ENCODE measurements at regions not wholly inside any gene's neighbourhood (a gene's known extent, or its start where the extent isn't known, plus 50 kb on each side); places are given as distances from the start of the nearest gene placed in this dataset.

DNA sequence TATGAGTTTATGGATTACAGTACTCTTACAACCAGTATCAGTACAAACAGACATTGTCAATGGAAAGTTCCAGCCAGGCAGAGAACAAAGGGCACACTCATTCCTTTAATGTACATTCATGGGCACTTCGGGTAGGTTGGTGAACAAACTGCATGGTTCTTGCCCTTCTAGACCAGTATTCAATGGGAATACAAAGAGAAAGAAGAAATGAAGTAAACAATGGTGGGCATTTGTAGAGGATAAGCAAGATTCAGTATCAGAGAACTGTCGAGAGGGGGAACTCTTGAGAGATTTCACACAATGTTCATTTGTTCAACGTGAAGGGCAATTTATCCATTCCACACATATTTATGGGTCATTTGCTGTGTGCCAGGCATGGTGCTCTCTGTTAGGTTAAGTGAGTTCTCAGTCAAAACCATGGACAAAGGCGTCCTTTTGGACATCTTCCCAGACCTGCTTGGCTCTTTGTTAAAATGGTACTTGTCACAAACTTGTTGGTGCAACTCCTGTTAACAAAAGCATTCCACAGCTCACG lies 714.8 kb downstream of the DHX35 start:
- WGBS, 2 donors: 35% methylated on average over 5 of the region's 5 CpGs
- H3K4me3 ChIP-seq: no peak overlapping the region
- peaks cover 0 to 22% (median 3%) of the 10 kb centered on the region in 4 donors for H3K4me1 ChIP-seq
- H3K9me3 ChIP-seq: peaks cover 0 to 15% (median 0%) of the 10 kb centered on the region in 4 donors
- no peaks in the 10 kb centered on the region for H3K36me3 ChIP-seq
- no peaks in the 10 kb centered on the region for H3K27me3 ChIP-seq
- no peak for DNase-seq (ENCODE audit: low spot score in 2 of 2)
- TF ChIP-seq CTCF (IDR thresholded peaks at IDR 0.05): peak; percentile 25 to 45 (median 29)
- no peak for TF ChIP-seq POLR2A (IDR thresholded peaks at IDR 0.05)
- peak overlapping the region in 2 of 4 donors; percentile 18 to 32 for H3K27ac ChIP-seq

GRCh38 chr20:39676241-39676640 lies 714.1 kb downstream of the DHX35 start:
- H3K27me3 ChIP-seq: no peaks in the 10 kb centered on the region
- H3K4me3 ChIP-seq: no peak overlapping the region
- 83 to 87% methylated on average over 6 of the region's 6 CpGs for WGBS, 2 donors
- TF ChIP-seq CTCF (IDR thresholded peaks at IDR 0.05) (no peak), EP300 (IDR thresholded peaks at IDR 0.05) (no peak), POLR2A (IDR thresholded peaks at IDR 0.05) (no peak)
- no peak for DNase-seq (ENCODE audit: low spot score in 2 of 2)
- no peaks in the 10 kb centered on the region for H3K36me3 ChIP-seq
- H3K4me1 ChIP-seq: peaks cover 0 to 22% (median 3%) of the 10 kb centered on the region in 4 donors
- H3K27ac ChIP-seq: peak overlapping the region in 2 of 4 donors; percentile 18 to 32
- H3K9me3 ChIP-seq: peaks cover 0 to 15% (median 0%) of the 10 kb centered on the region in 4 donors

DNA sequence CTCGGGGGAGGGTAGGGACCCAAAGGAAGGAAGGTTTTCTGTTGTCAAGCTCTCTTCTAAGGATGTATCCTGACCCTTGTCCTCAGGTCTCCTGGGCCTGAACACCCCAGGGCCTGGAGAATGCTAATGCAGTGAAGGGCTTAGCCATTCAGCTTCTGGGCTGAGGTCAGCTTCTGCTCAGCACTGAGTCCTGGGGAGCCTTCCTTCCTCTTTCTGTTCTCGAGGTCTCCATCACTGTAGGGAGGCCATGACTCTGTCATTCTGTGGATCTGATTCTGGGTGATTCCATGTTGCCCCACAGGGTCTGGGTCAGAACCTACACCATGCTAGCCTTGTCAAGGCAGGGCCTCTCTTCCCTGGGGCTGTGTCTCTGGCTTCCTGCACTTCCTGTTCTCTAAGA lies 712.7 kb downstream of the DHX35 start:
- Histone ChIP-seq H3K4me3 (no peak overlapping the region), H3K36me3 (no peaks in the 10 kb centered on the region), H3K27me3 (no peaks in the 10 kb centered on the region), H3K9me3 (peaks cover 0 to 5% (median 0%) of the 10 kb centered on the region in 4 donors), H3K27ac (no peak overlapping the region), H3K4me1 (peaks cover 0 to 22% (median 3%) of the 10 kb centered on the region in 4 donors)
- WGBS, 2 donors: 54 to 75% methylated on average over 2 of the region's 2 CpGs
- TF ChIP-seq POLR2A (IDR thresholded peaks at IDR 0.05): no peak
- no peak for TF ChIP-seq EP300 (IDR thresholded peaks at IDR 0.05)
- no peak for TF ChIP-seq CTCF (IDR thresholded peaks at IDR 0.05)
- no peak for DNase-seq (ENCODE audit: low spot score in 2 of 2)

DNA sequence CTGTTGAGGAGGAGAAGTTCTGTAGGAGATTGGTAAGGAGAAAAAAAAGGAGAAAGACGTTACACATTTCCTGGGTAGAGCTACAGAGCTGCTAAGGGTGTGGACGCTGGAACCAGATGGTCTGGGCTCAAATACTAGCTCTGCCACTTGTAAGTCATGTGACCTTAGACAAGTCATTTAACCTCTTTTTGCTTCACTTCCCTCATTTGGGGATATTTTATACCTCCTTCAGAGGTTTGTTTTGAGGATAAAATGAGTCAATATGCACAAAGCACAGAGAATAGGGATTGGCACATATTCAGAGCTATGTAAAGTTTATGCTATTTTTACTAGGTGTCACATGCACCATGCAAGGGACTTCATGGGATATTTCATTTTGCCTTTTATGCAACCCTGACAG lies 708.8 kb downstream of the DHX35 start:
- H3K4me1 ChIP-seq: no peaks in the 10 kb centered on the region
- no peaks in the 10 kb centered on the region for H3K27me3 ChIP-seq
- TF ChIP-seq POLR2A (IDR thresholded peaks at IDR 0.05): no peak
- TF ChIP-seq EP300 (IDR thresholded peaks at IDR 0.05): no peak
- no peak for TF ChIP-seq CTCF (IDR thresholded peaks at IDR 0.05)
- no peak for DNase-seq (ENCODE audit: low spot score in 2 of 2)
- H3K9me3 ChIP-seq: no peaks in the 10 kb centered on the region
- no peak overlapping the region for H3K4me3 ChIP-seq
- WGBS, 2 donors: 65 to 67% methylated on average over 2 of the region's 2 CpGs
- H3K36me3 ChIP-seq: no peaks in the 10 kb centered on the region
- H3K27ac ChIP-seq: no peak overlapping the region

DNA sequence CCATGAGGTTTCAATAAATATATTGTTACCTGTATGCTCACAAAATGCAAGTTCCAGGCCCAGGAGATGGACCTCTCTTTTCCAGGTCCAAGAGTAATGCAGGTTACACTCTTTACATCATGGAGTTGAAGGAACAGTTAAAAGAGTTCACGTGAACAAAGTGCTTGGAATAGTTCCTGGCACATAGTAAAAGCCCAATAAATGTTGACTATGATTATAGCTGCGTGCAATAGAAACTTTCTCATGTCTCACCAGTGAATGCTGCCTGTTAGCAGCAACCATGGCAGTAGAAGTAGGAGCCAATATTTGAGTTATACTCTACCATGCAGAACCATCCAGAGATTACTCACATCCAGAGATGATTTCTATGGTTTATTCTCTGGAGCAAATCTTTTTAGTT lies 707.5 kb downstream of the DHX35 start:
- no peak for TF ChIP-seq POLR2A (IDR thresholded peaks at IDR 0.05)
- TF ChIP-seq CTCF (IDR thresholded peaks at IDR 0.05): no peak
- no peak for TF ChIP-seq EP300 (IDR thresholded peaks at IDR 0.05)
- no peaks in the 10 kb centered on the region for H3K36me3 ChIP-seq
- H3K4me3 ChIP-seq: no peak overlapping the region
- no peak overlapping the region for H3K27ac ChIP-seq
- H3K4me1 ChIP-seq: no peaks in the 10 kb centered on the region
- no peak for DNase-seq (ENCODE audit: low spot score in 2 of 2)
- H3K9me3 ChIP-seq: no peaks in the 10 kb centered on the region
- no peaks in the 10 kb centered on the region for H3K27me3 ChIP-seq
- 83 to 88% methylated on average over 2 of the region's 2 CpGs for WGBS, 2 donors

All from tibial nerve (tissue), 4 donors.